EH (cell line): ENCODE measurements at regions not wholly inside any gene's neighbourhood (a gene's known extent, or its start where the extent isn't known, plus 50 kb on each side); places are given as distances from the start of the nearest gene placed in this dataset.
"Not testable (repeated sequence)": the region's sequence is repeated elsewhere in the genome, so short reads cannot be mapped to it uniquely, and the experiment has no call there.

Experiments used
- DNase-seq: peaks from one replicate; pipeline ENCODE4 v3.0.0-alpha.2; 2015; ENCODE audit warnings: low read depth

- no peak for DNase-seq
Measured at GRCh38 chr15:35693886-35694285, 147.9 kb upstream of the DPH6 start.

GRCh38 chr15:35695003-35695402 lies 149.0 kb upstream of the DPH6 start:
- DNase-seq = no peak

GRCh38 chr15:35696767-35697231 lies 150.8 kb upstream of the DPH6 start:
- DNase-seq = peak; percentile 83

GRCh38 chr15:35697549-35698299 lies 151.8 kb upstream of the DPH6 start:
- peak; percentile 58 for DNase-seq

GRCh38 chr15:35698331-35698730 lies 152.4 kb upstream of the DPH6 start:
- no peak for DNase-seq

- DNase-seq = no peak
Measured at GRCh38 chr15:35698966-35699575, 153.1 kb upstream of the DPH6 start.

GRCh38 chr15:35700091-35700593 lies 154.2 kb upstream of the DPH6 start:
- DNase-seq = not testable (repeated sequence)

GRCh38 chr15:35701402-35702046 lies 155.6 kb upstream of the DPH6 start:
- DNase-seq = no peak

- DNase-seq = no peak
Measured at GRCh38 chr15:35702946-35703495, 157.1 kb upstream of the DPH6 start.

- DNase-seq = peak; percentile 42
Measured at GRCh38 chr15:35705030-35705883, 159.3 kb upstream of the DPH6 start.

- DNase-seq = peak; percentile 50
Measured at GRCh38 chr15:35705884-35706585, 160.1 kb upstream of the DPH6 start.

- DNase-seq = no peak
Measured at GRCh38 chr15:35712956-35713355, 167.0 kb upstream of the DPH6 start.

GRCh38 chr15:35713733-35714132 lies 167.8 kb upstream of the DPH6 start:
- DNase-seq = peak; percentile 78

- DNase-seq = peak; percentile 26
Measured at GRCh38 chr15:35717721-35718120, 171.8 kb upstream of the DPH6 start.

- peak; percentile 68 for DNase-seq
Measured at GRCh38 chr15:35720019-35720418, 174.1 kb upstream of the DPH6 start.

GRCh38 chr15:35720984-35721383 lies 175.0 kb upstream of the DPH6 start:
- no peak for DNase-seq

GRCh38 chr15:35721751-35722150 lies 175.8 kb upstream of the DPH6 start:
- no peak for DNase-seq

GRCh38 chr15:35722501-35722900 lies 176.5 kb upstream of the DPH6 start:
- no peak for DNase-seq

- DNase-seq = no peak
Measured at GRCh38 chr15:35723120-35723847, 177.3 kb upstream of the DPH6 start.

GRCh38 chr15:35723852-35724251 lies 177.9 kb upstream of the DPH6 start:
- peak; percentile 52 for DNase-seq
